HG03066 (cell line): ENCODE measurements at regions not wholly inside any gene's neighbourhood (a gene's known extent, or its start where the extent isn't known, plus 50 kb on each side); places are given as distances from the start of the nearest gene placed in this dataset.
"Not testable (repeated sequence)": the region's sequence is repeated elsewhere in the genome, so short reads cannot be mapped to it uniquely, and the experiment has no call there.

Experiments
- ATAC-seq: cut with Tn5 transposase; IDR thresholded peaks from one replicate; pipeline ENCODE4 v1.9.1; 2021; ENCODE audit warnings: low read depth; ENCODE audit not compliant: unreplicated experiment

DNA sequence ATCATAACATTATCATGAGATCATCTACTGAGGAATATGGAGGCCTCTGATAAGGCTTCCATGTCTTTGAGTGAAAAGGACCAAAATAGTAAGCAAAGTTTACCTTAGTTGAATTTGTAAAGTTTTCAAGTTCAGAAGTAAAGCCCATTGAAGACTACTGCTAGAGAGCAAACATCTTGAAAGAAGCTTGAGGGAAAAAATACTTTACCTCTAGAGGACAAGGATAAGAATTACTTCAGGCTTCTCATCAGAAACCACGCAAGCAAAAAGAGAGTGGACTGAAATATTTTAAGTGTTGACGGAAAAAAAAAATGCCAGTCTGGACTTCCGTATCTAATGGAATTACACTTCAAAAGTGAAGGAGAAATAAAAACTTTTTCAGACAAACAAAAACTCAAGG, 114.3 kb downstream of the MPP7 start:
- ATAC-seq: no peak

GRCh38 chr10:28186887-28187578, 115.8 kb downstream of the MPP7 start:
- ATAC-seq: no peak

- no peak for ATAC-seq
Observed at GRCh38 chr10:28186461-28186860, 116.4 kb downstream of the MPP7 start.

- no peak for ATAC-seq
Observed at GRCh38 chr10:28184810-28185209, 118.1 kb downstream of the MPP7 start.

DNA sequence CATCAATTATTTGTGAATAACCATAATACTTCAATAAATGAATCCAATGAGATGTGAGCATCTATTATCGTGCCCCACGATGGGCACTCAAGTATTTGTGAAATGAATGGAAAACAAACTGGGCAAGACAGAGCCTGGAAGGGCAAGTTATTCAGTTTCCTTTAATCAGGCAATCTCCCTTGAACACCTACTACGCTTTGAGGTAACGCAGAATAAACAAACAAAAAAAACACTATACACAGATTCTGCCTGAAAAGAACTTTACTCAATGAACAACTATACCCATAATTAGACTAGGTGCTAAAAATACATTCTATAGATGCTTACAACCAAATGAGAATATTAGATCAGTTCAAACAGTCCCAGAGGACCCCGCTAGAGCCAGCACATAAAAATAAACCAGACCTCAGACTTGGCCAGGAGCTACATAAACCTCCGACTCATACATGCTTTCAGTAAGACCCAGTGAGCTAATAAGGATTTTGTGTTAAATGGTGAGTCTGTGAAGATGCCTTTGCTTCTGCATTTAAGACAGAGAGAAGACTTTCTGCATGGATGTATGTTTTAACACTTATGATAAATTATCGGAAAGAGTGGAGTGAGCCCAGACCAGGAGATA, 121.3 kb downstream of the MPP7 start:
- ATAC-seq: no peak

DNA sequence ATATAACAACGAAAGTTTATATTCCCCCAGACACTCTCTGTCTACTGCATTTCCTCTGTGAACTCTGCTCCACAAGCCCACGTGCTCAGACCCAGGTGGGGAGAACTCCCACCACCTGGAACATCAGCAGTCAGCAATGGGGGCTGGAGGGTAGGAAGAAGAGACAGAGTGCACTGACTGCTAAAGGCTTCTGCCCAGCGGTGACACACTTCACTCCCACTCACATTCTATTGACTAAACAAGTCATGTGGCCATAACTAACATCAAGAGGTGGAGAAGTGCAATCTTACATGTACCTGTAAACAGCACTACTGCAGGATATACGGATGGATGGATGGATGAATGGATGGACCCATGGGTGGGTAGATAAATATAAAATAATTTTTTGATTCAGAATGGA, 122.2 kb downstream of the MPP7 start:
- ATAC-seq: no peak

- no peak for ATAC-seq
Observed at GRCh38 chr10:28179743-28180099, 123.1 kb downstream of the MPP7 start.

DNA sequence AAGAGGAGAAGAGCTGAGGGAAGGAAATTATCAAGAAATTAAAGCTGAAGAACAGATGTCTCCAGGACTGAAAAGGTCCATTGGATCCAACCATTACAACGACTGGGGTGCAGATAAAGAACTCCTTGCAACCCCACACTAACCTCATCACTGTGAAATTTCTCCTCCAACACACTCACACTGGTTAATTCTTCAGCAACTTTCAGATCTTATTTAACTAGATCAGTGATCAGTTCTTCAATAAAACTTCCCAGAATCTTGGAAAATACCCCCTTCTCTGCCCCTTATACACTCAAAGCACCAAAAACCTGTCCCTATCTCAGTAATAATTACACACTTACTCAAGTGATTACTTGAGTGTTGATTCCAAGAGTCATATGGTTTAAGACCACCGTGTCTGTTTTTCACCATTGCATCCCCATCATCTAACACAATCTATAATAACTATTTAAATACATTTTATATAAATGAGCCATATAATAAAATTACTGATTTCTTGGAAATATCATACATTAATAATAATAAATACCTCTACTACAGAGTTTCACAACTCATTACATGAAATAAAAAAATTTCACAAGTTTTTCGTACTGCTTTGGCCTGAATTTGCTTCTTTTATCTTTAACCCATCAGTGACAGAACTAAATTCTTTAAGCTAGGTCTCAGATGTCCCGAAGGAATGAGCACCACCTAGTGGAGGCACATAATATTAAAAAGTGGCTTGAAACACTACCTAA, 123.7 kb downstream of the MPP7 start:
- no peak for ATAC-seq

GRCh38 chr10:28177944-28178637, 124.8 kb downstream of the MPP7 start:
- ATAC-seq: no peak

DNA sequence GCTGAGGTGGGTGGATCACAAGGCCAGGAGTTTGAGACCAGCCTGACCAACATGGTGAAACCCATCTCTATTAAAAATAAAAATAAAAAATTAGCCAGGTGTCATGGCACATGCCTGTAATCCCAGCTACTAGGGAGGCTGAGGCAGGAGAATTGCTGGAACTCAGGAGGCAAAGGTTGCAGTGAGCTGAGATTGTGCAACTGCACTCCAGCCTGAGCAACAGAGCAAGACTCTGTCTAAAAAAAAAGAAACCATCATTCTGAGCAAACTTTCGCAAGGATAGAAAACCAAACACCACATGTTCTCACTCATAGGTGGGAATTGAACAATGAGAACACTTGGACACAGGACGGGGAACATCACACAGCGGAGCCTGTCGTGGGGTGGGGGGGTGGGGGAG, 126.4 kb downstream of the MPP7 start:
- not testable (repeated sequence) for ATAC-seq

- no peak for ATAC-seq
Observed at GRCh38 chr10:28172223-28172610, 130.6 kb downstream of the MPP7 start.

DNA sequence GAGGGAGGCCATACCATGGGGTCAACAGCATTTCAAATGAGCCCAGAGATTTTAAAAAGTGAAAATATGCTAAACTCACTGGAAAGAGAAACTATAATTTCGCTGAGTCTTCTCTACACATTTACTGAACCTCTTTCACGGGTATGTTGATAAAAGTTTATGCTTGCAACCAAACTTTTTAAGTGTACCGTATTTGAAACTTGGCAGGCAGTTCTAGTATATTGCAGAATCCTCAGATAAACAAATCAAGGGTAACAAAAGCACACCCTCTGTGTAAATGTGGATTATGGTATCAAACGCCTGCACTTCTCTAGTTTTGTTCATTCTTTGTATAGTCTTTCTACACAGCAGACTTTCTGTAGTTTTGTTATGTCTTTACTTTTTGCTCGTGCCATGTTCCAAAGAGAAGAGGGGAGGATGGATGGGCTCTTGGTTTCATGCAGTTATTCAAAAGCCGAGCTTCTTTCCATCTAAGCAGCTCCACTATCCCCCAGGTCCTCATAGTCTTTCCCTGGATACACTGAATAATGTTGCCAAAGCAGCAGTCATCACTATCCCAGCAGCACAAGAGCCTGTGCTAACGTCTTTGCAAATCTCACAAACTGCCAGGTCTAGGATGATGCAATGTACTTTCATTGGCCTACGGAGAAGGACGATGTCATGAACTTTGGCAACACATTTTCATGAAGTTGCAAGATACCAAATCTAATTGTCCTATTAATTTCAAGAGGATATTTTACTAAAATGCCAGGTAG, 131.2 kb downstream of the MPP7 start:
- no peak for ATAC-seq

- peak; percentile 98 for ATAC-seq
Observed at GRCh38 chr10:28169525-28169924, 133.3 kb downstream of the MPP7 start.

- ATAC-seq: no peak
Observed at GRCh38 chr10:28160866-28161405, 141.9 kb downstream of the MPP7 start.

DNA sequence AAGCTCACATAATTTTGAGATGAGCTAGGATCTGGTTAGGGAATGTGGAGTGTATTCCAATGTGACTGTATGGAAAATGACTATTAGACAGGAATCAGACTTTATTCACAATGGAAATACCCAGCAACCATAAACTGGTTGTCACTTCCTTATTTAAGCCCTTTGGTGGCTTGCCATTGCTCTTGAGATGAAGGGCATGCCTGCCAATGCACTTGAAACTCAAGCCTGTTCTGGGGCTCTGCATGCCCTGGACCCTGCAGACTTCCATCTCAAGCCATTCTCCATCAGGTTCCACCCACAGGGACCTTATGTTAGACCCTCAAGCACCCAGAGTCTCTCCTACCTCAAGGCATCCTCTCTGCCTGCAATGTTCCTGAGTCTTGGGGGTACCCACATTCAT, 145.5 kb downstream of the MPP7 start:
- no peak for ATAC-seq

DNA sequence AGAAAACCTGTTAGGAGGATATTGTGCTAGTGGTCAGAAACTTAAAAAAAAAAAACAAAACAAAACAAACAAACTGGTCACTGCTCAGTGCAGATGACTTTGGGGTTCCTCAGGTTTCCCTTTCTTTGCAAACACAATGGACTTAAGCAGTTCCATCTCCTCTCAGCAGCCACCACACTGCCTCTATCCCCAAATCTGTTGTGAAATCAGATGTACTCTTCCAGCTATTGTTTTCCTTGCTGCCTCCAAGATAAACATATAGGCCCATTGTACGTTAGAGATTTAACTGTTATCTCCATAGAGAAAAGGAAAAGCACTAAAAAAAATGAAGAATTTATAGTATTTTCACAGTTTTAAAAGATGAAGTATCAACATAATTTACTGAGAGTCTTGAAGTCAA, 147.1 kb downstream of the MPP7 start:
- ATAC-seq: no peak

- no peak for ATAC-seq
Observed at GRCh38 chr10:28151636-28152035, 151.2 kb downstream of the MPP7 start.

DNA sequence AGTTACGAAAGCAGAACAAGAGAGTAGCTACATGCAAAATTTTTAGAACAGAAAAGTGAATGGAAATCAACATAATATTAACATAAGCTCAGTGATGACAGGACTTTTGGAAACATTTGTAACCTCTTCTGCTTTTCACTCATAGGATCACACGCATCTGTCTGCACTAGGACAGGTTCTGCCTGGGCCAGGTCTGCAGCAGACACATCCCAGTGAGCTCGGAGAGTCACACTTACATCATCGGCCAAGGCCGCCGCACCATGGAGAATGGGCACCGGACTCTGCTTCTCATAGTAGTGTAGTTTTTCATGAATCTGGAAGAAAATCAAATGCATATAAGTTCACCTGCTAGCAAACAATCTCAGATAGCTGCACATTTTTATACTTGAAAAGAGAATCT, 150.9 kb upstream of the ODAD2 start:
- no peak for ATAC-seq

DNA sequence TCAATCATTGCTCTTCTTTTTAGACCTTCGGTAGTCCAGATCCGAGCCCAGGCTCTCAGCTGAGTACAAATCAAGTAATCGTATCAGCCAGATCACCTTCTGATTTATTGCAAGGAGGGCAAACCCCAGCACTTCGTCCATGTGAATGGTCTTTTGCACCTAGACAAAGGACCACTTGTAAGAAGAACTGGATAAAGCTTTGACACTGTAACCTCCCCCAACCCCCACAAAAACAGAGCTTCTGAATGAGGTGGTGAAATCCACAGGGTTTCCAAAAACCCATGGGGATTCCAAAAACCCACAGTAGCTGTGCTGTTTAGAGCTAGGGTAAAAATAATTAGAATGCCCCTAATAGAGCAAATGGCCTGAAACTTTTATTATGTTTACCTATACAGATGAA, 148.8 kb upstream of the ODAD2 start:
- ATAC-seq: no peak

- ATAC-seq: no peak
Observed at GRCh38 chr10:28139138-28139537, 140.3 kb upstream of the ODAD2 start.
